ENCODE measurements at regions not wholly inside any gene's neighbourhood (a gene's known extent, or its start where the extent isn't known, plus 50 kb on each side); places are given as distances from the start of the nearest gene placed in this dataset.

- Histone ChIP-seq H4K20me1 (ENCODE audit: low read depth, low read length) (no peaks in the 10 kb centered on the region), H3K9me2 (replicated peaks; ENCODE audit: insufficient read depth, low read length) (no peaks in the 10 kb centered on the region), H3K9me3 (ENCODE audit: insufficient read depth, low read length) (no peaks in the 10 kb centered on the region), H3K27ac (ENCODE audit: low read depth, low read length) (no peak overlapping the region), H3K9ac (ENCODE audit: low read length) (no peak overlapping the region), H3K79me2 (ENCODE audit: insufficient read depth, low read length) (no peaks in the 10 kb centered on the region), H3K27me3 (ENCODE audit: low read length) (no peaks in the 10 kb centered on the region), H3K4me2 (ENCODE audit: low read depth, low read length, poor library complexity, severe bottlenecking) (no peak overlapping the region), H3K4me3 (ENCODE audit: insufficient read depth, low read length, poor library complexity, severe bottlenecking) (no peak overlapping the region), H2AFZ (ENCODE audit: low read depth, low read length, severe bottlenecking) (no peak overlapping the region), H3K36me3 (ENCODE audit: low read length) (no peaks in the 10 kb centered on the region), H3F3A (ENCODE audit: insufficient read depth) (no peaks in the 10 kb centered on the region)
- TF ChIP-seq CTCF (IDR thresholded peaks at IDR 0.05; ENCODE audit: insufficient read depth, low read length, poor library complexity, severe bottlenecking) (no peak), EZH2phosphoT487 (conservative IDR thresholded peaks at IDR 0.05; ENCODE audit: low read length) (no peak)
These were observed 393.1 kb upstream of the KLHL29 start for GRCh38 chr2:22991844-22992243.

- H3K27ac ChIP-seq (ENCODE audit: low read depth, low read length) = no peak overlapping the region
- H3K36me3 ChIP-seq (ENCODE audit: low read length) = no peaks in the 10 kb centered on the region
- H3K27me3 ChIP-seq (ENCODE audit: low read length) = no peaks in the 10 kb centered on the region
- no peaks in the 10 kb centered on the region for H3K9me2 ChIP-seq (replicated peaks; ENCODE audit: insufficient read depth, low read length)
- no peaks in the 10 kb centered on the region for H3K79me2 ChIP-seq (ENCODE audit: insufficient read depth, low read length)
- no peak for TF ChIP-seq CTCF (IDR thresholded peaks at IDR 0.05; ENCODE audit: insufficient read depth, low read length, poor library complexity, severe bottlenecking)
- no peak for TF ChIP-seq EZH2phosphoT487 (conservative IDR thresholded peaks at IDR 0.05; ENCODE audit: low read length)
- no peak overlapping the region for H3K4me2 ChIP-seq (ENCODE audit: low read depth, low read length, poor library complexity, severe bottlenecking)
- H3F3A ChIP-seq (ENCODE audit: insufficient read depth) = no peaks in the 10 kb centered on the region
- H2AFZ ChIP-seq (ENCODE audit: low read depth, low read length, severe bottlenecking) = no peak overlapping the region
- H4K20me1 ChIP-seq (ENCODE audit: low read depth, low read length) = no peaks in the 10 kb centered on the region
- no peak overlapping the region for H3K9ac ChIP-seq (ENCODE audit: low read length)
- no peaks in the 10 kb centered on the region for H3K9me3 ChIP-seq (ENCODE audit: insufficient read depth, low read length)
- H3K4me3 ChIP-seq (ENCODE audit: insufficient read depth, low read length, poor library complexity, severe bottlenecking) = no peak overlapping the region
These were observed 392.5 kb upstream of the KLHL29 start for GRCh38 chr2:22992441-22992840.

GRCh38 chr2:22993250-22993649 lies 391.7 kb upstream of the KLHL29 start:
- Histone ChIP-seq H4K20me1 (ENCODE audit: low read depth, low read length) (no peaks in the 10 kb centered on the region), H3K36me3 (ENCODE audit: low read length) (no peaks in the 10 kb centered on the region), H2AFZ (ENCODE audit: low read depth, low read length, severe bottlenecking) (no peak overlapping the region), H3K4me2 (ENCODE audit: low read depth, low read length, poor library complexity, severe bottlenecking) (no peak overlapping the region), H3K79me2 (ENCODE audit: insufficient read depth, low read length) (no peaks in the 10 kb centered on the region), H3F3A (ENCODE audit: insufficient read depth) (no peaks in the 10 kb centered on the region), H3K27ac (ENCODE audit: low read depth, low read length) (no peak overlapping the region), H3K27me3 (ENCODE audit: low read length) (no peaks in the 10 kb centered on the region), H3K4me3 (ENCODE audit: insufficient read depth, low read length, poor library complexity, severe bottlenecking) (no peak overlapping the region), H3K9ac (ENCODE audit: low read length) (no peak overlapping the region), H3K9me2 (replicated peaks; ENCODE audit: insufficient read depth, low read length) (no peaks in the 10 kb centered on the region), H3K9me3 (ENCODE audit: insufficient read depth, low read length) (no peaks in the 10 kb centered on the region)
- no peak for TF ChIP-seq EZH2phosphoT487 (conservative IDR thresholded peaks at IDR 0.05; ENCODE audit: low read length)
- TF ChIP-seq CTCF (IDR thresholded peaks at IDR 0.05; ENCODE audit: insufficient read depth, low read length, poor library complexity, severe bottlenecking) = no peak

GRCh38 chr2:22995576-22995975 lies 389.4 kb upstream of the KLHL29 start:
- Histone ChIP-seq H3K4me3 (ENCODE audit: insufficient read depth, low read length, poor library complexity, severe bottlenecking) (no peak overlapping the region), H3K79me2 (ENCODE audit: insufficient read depth, low read length) (no peaks in the 10 kb centered on the region), H3K27ac (ENCODE audit: low read depth, low read length) (no peak overlapping the region)

More at GRCh38 chr2:22995576-22995975, 389.4 kb upstream of the KLHL29 start:
- Histone ChIP-seq H3K36me3 (ENCODE audit: low read length) (no peaks in the 10 kb centered on the region), H3K9me3 (ENCODE audit: insufficient read depth, low read length) (no peaks in the 10 kb centered on the region), H3K4me2 (ENCODE audit: low read depth, low read length, poor library complexity, severe bottlenecking) (no peak overlapping the region), H3K27me3 (ENCODE audit: low read length) (no peaks in the 10 kb centered on the region), H3K9me2 (replicated peaks; ENCODE audit: insufficient read depth, low read length) (no peaks in the 10 kb centered on the region), H4K20me1 (ENCODE audit: low read depth, low read length) (no peaks in the 10 kb centered on the region), H3K9ac (ENCODE audit: low read length) (no peak overlapping the region), H2AFZ (ENCODE audit: low read depth, low read length, severe bottlenecking) (no peak overlapping the region), H3F3A (ENCODE audit: insufficient read depth) (no peaks in the 10 kb centered on the region)
- TF ChIP-seq EZH2phosphoT487 (conservative IDR thresholded peaks at IDR 0.05; ENCODE audit: low read length) (no peak), CTCF (IDR thresholded peaks at IDR 0.05; ENCODE audit: insufficient read depth, low read length, poor library complexity, severe bottlenecking) (no peak)
